ENCODE measurements at regions not wholly inside any gene's neighbourhood (a gene's known extent, or its start where the extent isn't known, plus 50 kb on each side); places are given as distances from the start of the nearest gene placed in this dataset.

GRCh38 chr9:135255841-135256580 is 168.5 kb downstream of the OLFM1 start:
- no peak for DNase-seq

GRCh38 chr9:135256581-135257354 is 169.3 kb downstream of the OLFM1 start:
- DNase-seq: no peak

DNA sequence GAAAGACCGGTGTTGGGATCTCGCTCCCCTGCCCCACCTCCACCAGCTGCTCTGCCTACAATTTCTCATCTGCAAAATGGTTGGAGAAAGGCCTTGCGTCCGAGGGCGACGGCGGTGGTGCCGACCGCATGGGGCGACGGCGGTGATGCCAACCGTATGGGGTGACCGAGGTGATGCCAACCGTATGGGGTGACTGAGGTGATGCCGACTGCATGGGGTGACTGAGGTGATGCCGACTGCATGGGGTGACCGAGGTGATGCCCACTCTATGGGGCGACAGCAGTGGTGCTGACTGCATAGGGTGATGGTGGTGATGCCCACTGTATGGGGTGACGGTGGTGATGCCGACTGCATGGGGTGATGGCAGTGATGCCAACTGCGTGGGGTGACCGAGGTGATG is 171.0 kb downstream of the OLFM1 start:
- DNase-seq: no peak

DNA sequence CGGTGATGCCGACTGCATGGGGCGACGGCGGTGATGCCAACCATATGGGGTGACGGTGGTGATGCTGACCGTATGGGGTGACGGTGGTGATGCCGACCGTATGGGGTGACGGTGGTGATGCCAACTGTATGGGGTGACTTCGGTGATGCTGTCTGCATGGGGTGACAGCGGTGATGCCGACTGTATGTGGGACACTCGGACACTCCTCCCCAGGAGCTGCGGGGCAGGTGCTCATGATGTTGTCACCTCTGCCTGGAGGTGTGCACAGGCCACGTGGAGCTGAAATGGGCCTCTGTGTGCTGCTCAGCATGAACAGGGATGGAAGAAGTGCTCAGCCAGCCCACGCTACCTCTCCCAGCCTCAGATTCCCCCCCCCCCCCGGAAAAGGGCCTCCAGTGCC is 171.8 kb downstream of the OLFM1 start:
- no peak for DNase-seq

GRCh38 chr9:135260221-135261180 is 173.0 kb downstream of the OLFM1 start:
- DNase-seq: no peak

DNA sequence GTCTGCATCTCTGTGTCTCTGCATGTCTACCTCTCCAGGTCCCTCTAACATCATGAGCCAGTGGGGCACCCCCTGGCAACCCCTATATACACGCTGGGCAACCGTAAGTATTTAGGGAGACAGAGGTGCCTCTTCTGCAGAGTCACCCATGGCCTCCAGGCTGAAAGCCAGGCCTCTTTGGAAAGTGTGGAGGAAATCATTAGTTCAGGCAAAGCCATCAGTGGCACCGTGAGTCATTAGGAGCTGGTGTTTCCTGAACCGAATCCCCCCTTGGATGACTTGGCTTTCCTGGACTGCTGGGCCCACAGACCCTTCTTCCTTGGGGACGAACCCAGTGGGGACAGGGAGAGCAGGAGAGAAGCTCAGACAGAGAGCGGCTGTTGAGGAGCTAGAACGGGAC is 174.8 kb downstream of the OLFM1 start:
- DNase-seq: no peak

GRCh38 chr9:135263511-135263910 is 176.0 kb downstream of the OLFM1 start:
- no peak for DNase-seq

GRCh38 chr9:135265931-135266330 is 178.5 kb downstream of the OLFM1 start:
- no peak for DNase-seq

- DNase-seq: no peak
Observed at GRCh38 chr9:135267191-135267809, 179.8 kb downstream of the OLFM1 start.

GRCh38 chr9:135268031-135268430 is 180.6 kb downstream of the OLFM1 start:
- no peak for DNase-seq

GRCh38 chr9:135268981-135269380 is 181.5 kb downstream of the OLFM1 start:
- DNase-seq: no peak

- no peak for DNase-seq
Observed at GRCh38 chr9:135269912-135270830, 182.7 kb downstream of the OLFM1 start.

DNA sequence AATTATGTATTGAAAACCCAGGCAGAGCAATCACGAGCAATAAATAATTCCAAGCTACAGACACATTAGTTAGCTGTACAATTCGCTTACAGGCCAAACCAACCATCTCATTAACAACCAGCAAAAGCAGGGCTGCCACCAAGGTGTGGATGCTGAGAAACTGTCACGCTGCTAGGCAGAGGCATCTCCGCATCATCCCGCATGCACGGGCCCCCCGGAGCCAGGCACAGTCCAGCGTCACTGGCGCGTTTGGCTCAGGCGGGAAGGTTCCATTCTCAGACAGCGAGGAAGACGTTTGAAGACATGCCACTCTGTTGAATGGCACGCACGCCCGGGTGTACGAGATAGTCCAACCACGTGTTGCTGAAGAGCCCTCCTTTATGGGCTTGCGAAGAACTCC is 184.0 kb downstream of the OLFM1 start:
- DNase-seq: no peak

DNA sequence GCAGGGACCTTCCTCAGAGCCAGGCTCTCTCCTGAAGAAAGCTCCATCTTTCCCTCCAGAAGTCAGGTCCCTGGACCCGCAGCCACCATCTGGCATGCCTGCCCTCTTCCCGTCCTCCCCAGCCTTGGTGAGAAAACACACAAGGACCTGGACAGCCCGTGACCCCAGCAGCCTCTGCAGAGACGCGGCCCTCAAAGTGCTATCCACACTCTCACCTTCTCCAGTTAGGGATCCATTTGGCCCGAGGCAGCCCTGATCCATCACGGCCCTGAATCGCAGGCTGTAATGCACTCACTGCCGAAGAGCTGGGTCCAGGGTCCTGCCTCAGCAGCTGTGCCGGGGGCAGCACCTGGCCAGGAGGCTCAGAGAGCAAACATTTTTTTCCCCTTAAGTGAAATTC is 185.1 kb downstream of the OLFM1 start:
- DNase-seq: no peak

DNA sequence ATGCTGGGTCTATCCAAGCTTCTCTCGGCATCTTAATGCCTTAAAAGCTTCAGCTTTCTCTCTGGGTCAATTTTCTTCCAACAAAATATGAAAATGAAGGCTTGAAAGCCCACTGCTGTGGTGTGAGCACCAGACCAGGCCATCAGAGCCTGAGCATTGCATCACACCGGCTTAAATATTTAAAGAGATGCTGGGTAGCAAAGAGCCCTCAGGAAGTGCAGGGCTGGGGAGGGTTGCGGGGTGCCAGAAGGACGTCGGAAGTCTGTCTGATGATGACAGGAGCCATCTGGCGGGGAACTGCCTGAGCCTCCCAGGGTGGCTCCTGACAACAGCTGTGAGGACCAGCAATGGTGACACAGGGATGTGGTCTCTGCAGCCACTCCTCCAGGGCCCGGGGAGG is 185.5 kb downstream of the OLFM1 start:
- no peak for DNase-seq

DNA sequence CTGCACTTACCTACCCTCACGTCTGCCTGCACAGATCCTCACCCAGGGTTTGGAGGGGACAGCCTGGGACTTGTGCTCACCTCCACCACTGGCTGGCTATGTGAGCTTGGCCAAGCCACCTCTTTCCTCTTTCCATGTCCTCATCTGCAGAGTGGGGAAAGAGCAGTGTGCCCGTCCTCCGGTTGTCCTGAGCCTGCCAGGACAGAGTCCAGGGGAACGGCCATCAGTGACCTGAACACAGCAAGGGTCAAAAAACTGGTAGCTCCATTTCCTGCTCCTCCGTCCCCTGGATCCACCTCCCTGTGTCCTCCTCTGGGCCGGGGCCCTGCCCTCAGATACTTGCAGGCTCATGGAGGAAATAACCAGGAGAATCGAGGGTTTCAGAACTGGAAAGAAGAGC is 187.7 kb downstream of the OLFM1 start:
- DNase-seq: no peak

DNA sequence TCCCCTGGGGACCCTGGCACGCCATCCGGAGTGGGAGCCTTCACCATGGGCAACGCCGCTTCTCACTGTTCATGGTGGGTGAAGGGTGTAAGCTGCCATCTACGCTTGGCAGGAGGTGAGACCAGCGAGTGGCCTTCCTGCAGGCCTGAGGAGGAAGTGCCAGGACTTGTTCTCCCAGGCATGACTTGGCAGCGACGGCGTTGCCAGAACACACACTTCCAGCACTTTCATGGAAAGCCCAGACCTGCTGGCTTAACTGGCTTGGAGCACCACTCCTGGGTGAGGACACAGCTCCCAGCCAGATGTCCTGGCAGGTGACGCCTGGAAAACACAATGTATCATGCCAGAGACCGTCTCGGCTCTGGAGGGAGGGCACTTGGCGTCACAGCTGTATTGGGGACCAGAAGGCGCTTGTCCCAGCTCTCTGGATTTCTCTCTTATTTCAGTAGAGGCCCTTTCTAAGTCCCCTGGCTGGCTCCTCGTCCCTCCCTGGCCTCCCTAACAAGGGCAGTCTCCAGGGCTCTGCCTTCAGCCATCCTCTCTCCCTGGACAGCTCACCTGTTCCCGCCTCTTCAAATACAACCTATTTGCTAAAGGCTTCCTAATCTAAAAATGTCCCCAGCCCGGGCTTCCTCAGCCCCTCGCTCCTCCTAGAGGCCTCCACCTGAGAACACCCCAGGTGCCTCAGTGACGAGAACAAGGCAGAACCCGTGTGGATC is 188.3 kb downstream of the OLFM1 start:
- no peak for DNase-seq

DNA sequence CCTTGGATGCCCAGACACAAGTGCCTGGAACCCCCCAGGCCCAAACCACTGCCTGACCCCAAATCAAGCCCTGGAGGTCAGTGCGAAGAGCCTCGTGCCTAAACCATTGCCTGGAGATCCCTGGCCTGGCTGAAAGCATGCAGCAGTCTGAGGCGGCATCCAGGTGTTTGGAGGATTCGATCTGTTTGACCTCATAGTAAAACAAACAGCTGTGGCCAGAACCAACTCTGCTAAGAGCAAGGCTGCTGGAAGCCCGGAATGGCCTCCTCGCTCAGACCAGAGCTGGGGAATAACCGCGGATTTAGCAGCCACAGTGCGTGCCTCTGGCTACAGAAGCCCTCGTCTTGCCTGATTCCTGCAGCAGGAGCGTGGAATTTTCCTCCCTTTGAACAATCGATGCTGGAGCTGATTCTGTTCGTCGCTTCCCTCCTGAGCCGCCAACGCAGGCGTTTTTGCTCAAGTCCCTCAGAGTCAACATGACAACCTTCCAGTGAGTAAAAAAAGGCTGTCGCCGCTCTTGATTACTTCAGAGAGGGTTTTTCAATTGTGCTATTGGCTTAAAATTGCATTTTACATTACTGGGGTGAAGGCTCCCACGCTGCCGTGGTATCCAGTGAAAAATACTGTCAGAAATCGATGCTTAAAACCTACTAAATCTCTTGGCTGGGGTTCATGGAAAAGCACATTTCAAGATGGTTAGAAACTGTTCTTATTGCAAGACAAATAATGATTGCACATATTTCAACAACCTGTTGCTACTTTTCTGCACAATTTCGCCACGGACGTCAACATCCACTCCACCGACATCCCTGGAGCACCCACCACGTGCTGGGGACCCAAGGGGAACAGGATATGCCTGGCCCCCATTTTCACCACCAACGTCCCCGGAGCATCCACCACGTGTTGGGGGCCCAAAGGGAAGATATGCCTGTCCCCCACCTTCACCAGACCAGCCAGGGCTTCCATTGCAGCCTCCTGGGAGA is 190.0 kb downstream of the OLFM1 start:
- no peak for DNase-seq

DNA sequence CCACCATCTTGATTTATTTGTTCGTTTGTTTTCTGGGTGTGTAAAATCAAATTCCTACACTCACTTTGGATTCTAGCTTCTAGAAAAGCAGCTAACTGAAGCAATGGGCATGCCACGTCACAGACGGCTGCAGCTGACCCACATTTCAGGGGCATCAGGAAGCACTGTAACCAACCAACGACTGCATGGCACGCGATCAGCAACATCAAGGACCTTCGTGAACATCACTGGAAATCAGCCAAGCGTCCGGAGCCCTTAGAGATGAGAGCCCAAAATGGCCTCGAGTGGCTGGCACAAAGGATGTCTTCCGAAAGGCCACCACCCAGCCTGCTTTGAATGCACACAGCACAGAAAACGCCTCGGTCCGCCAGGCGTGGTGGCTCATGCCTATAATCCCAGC is 191.1 kb downstream of the OLFM1 start:
- DNase-seq: no peak

DNA sequence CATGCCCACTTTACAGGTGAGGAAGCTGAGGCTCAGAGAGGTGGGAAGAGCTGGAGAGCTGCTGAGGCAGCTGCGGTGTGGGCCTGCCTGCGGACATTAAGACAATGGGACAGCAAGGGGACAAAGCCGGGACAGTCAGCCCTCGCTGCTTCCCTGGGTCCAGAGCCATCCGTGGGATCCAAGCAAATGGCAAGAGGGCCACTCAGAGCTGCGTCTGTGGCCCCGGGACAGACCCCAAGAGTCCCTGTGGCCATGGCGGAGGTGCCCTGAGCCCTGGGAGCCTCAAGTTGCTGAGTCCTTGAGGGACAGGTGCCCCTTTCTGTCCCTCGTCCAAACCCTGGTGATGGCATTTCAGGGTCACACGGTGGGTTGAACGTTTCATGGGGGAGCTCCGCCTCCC is 191.9 kb downstream of the OLFM1 start:
- no peak for DNase-seq
